HepG2 (cell line): ENCODE measurements at regions not wholly inside any gene's neighbourhood (a gene's known extent, or its start where the extent isn't known, plus 50 kb on each side); places are given as distances from the start of the nearest gene placed in this dataset.

Experiments used
- ATF1 ChIP-seq: IDR thresholded peaks from 2 replicates; pipeline ENCODE4 v1.6.1; 2016; ENCODE audit warnings: mild to moderate bottlenecking, control low read depth
- SETDB1 ChIP-seq: sonication (generic); formaldehyde crosslinking; IDR thresholded peaks from 2 replicates; pipeline ENCODE4 v1.5.1; 2020; ENCODE audit warnings: missing genetic modification reagents, mild to moderate bottlenecking, borderline replicate concordance
- ZNF274 ChIP-seq: sonication (generic); formaldehyde crosslinking; IDR thresholded peaks from 2 replicates; pipeline ENCODE4 v1.5.1; 2020; ENCODE audit warnings: mild to moderate bottlenecking, missing genetic modification reagents
- ZNF30 ChIP-seq: sonication (generic); formaldehyde crosslinking; IDR thresholded peaks from 2 replicates; pipeline ENCODE4 v1.5.0; 2020; ENCODE audit warnings: mild to moderate bottlenecking, missing genetic modification reagents
- TF ChIP-seq, protein P1 (sequence below): sonication (generic); formaldehyde crosslinking; IDR thresholded peaks from 2 replicates; pipeline ENCODE4 v1.4.0; 2020; ENCODE audit warnings: missing genetic modification reagents
- TF ChIP-seq, protein P2 (sequence below): sonication (generic); formaldehyde crosslinking; conservative IDR thresholded peaks from 2 replicates; pipeline ENCODE4 v1.4.0; 2020; ENCODE audit warnings: missing genetic modification reagents
- TF ChIP-seq, protein P3 (sequence below): sonication (generic); formaldehyde crosslinking; IDR thresholded peaks from 2 replicates; pipeline ENCODE4 v1.5.0; 2020; ENCODE audit warnings: mild to moderate bottlenecking, missing genetic modification reagents
- TF ChIP-seq, protein P4 (sequence below): sonication (generic); formaldehyde crosslinking; IDR thresholded peaks from 2 replicates; pipeline ENCODE4 v1.8.0; 2022; ENCODE audit warnings: missing genetic modification reagents, low read depth, mild to moderate bottlenecking, borderline replicate concordance

DNA sequence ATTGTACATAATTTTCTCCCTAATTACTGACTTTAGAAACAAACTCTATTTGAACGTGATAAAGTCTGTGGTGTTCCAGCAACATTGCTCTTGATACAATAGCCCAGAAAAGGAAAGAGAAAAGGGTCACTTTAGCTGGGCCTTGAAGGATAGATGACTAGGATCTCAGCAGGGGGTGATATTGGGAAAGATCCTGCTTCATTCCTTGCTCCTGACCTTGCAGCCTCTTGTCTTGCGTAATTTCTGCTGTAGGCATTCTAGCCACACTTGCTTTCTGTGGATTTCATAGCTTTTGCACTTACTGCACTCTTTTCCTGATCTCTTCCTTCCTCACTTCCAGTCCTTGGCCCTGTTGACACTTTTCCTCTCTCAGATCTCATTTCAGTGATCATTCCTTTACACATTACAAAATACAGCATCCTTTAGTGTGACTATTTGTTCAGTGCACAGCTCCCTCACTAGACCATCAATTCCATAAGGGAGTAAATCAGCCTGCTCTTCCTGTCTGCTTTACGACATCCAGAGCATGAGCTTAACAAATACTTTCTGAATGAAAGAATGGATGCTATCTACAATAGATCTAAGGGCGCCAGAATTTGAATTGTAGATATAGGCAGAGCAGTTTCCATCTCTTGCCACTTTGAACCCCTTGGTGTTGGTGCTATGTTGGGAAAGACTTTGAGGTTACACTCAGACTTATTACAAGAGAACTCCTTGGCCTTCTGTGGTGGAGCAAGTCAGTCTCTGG lies 559.6 kb upstream of the MDFIC2 start:
- TF ChIP-seq ZNF30 (CRISPR knock-in tag) (no peak), ZNF274 (CRISPR knock-in tag) (no peak), SETDB1 (no peak), ATF1 (CRISPR knock-in tag) (no peak)
- TF ChIP-seq, protein P1, sequence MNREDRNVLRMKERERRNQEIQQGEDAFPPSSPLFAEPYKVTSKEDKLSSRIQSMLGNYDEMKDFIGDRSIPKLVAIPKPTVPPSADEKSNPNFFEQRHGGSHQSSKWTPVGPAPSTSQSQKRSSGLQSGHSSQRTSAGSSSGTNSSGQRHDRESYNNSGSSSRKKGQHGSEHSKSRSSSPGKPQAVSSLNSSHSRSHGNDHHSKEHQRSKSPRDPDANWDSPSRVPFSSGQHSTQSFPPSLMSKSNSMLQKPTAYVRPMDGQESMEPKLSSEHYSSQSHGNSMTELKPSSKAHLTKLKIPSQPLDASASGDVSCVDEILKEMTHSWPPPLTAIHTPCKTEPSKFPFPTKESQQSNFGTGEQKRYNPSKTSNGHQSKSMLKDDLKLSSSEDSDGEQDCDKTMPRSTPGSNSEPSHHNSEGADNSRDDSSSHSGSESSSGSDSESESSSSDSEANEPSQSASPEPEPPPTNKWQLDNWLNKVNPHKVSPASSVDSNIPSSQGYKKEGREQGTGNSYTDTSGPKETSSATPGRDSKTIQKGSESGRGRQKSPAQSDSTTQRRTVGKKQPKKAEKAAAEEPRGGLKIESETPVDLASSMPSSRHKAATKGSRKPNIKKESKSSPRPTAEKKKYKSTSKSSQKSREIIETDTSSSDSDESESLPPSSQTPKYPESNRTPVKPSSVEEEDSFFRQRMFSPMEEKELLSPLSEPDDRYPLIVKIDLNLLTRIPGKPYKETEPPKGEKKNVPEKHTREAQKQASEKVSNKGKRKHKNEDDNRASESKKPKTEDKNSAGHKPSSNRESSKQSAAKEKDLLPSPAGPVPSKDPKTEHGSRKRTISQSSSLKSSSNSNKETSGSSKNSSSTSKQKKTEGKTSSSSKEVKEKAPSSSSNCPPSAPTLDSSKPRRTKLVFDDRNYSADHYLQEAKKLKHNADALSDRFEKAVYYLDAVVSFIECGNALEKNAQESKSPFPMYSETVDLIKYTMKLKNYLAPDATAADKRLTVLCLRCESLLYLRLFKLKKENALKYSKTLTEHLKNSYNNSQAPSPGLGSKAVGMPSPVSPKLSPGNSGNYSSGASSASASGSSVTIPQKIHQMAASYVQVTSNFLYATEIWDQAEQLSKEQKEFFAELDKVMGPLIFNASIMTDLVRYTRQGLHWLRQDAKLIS (CRISPR knock-in tag), result no peak
- TF ChIP-seq, protein P2, sequence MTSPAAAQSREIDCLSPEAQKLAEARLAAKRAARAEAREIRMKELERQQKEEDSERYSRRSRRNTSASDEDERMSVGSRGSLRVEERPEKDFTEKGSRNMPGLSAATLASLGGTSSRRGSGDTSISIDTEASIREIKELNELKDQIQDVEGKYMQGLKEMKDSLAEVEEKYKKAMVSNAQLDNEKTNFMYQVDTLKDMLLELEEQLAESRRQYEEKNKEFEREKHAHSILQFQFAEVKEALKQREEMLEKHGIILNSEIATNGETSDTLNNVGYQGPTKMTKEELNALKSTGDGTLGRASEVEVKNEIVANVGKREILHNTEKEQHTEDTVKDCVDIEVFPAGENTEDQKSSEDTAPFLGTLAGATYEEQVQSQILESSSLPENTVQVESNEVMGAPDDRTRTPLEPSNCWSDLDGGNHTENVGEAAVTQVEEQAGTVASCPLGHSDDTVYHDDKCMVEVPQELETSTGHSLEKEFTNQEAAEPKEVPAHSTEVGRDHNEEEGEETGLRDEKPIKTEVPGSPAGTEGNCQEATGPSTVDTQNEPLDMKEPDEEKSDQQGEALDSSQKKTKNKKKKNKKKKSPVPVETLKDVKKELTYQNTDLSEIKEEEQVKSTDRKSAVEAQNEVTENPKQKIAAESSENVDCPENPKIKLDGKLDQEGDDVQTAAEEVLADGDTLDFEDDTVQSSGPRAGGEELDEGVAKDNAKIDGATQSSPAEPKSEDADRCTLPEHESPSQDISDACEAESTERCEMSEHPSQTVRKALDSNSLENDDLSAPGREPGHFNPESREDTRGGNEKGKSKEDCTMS (CRISPR knock-in tag), result no peak
- TF ChIP-seq, protein P3, sequence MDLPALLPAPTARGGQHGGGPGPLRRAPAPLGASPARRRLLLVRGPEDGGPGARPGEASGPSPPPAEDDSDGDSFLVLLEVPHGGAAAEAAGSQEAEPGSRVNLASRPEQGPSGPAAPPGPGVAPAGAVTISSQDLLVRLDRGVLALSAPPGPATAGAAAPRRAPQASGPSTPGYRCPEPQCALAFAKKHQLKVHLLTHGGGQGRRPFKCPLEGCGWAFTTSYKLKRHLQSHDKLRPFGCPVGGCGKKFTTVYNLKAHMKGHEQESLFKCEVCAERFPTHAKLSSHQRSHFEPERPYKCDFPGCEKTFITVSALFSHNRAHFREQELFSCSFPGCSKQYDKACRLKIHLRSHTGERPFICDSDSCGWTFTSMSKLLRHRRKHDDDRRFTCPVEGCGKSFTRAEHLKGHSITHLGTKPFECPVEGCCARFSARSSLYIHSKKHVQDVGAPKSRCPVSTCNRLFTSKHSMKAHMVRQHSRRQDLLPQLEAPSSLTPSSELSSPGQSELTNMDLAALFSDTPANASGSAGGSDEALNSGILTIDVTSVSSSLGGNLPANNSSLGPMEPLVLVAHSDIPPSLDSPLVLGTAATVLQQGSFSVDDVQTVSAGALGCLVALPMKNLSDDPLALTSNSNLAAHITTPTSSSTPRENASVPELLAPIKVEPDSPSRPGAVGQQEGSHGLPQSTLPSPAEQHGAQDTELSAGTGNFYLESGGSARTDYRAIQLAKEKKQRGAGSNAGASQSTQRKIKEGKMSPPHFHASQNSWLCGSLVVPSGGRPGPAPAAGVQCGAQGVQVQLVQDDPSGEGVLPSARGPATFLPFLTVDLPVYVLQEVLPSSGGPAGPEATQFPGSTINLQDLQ, result no peak
- TF ChIP-seq, protein P4, sequence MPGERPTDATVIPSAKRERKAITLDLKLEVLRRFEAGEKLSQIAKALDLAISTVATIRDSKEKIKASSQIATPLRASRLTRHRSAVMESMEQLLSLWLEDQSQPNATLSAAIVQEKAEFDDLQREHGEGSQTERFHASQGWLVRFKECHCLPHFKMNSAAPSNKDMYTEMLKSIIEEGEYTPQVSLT (CRISPR knock-in tag), result no peak
